GM19043 (cell line): ENCODE measurements at regions not wholly inside any gene's neighbourhood (a gene's known extent, or its start where the extent isn't known, plus 50 kb on each side); places are given as distances from the start of the nearest gene placed in this dataset.

Experiments
- ATAC-seq: cut with Tn5 transposase; IDR thresholded peaks from one replicate; pipeline ENCODE4 v1.9.1; 2021; ENCODE audit warnings: low read depth; ENCODE audit not compliant: unreplicated experiment

DNA sequence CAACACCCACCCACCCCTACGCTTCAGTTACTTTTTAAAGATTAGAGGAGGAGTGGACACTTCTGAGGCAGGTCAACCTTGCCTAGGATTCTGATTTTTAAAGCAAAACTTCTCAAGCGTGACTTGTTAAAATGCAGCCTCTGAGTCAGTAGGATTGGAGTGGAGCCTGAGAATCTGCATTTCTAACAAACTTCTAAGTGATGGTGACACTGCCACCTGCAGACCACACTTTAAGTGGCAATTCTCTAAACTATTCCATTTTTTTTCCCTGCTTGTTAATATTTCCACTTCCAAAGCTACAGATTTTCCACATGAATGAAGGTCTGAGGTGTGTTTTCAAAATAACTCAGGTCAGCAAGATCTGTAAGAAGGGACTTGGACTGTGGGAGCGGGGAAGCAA lies 171.1 kb upstream of the CCDC150 start:
- no peak for ATAC-seq

DNA sequence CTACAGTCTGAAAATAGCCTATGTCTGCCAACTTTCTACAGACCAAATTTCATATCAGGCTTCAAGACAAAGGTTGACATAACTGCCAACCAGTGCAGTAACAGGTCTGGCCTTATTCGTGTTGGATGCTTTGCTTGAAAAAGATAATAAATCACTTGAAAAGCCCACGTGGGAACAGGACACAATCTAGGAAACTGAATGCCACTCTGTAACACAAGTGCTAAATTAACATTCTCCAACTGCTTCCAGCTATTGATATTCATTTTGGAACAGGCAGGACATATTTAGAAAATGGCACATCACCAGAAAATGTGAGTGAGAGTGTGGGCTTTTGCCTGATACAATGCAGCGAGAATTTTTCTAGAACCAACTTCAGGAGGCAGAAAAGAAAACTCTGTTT lies 165.9 kb upstream of the CCDC150 start:
- ATAC-seq = no peak

GRCh38 chr2:196475611-196476010 lies 163.9 kb upstream of the CCDC150 start:
- ATAC-seq = no peak

DNA sequence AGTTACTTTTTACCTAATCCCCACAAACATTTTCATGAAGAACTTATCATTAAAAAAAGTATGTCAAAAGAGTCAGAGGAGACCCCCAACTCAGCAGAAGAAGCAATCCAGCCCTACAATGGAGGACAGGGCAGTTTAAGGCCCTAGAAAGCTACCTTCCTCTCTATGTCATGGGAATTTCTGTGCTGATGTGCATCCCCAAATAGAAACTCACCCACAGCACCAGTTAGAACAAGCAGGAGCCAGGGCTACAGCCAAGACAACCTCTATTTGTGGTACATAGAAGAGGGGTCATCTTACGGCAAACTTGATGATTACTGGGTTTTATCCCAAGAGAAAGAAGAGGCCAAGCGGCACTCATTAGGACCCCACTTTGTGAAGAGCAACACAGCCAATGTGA lies 160.9 kb upstream of the CCDC150 start:
- ATAC-seq = no peak

DNA sequence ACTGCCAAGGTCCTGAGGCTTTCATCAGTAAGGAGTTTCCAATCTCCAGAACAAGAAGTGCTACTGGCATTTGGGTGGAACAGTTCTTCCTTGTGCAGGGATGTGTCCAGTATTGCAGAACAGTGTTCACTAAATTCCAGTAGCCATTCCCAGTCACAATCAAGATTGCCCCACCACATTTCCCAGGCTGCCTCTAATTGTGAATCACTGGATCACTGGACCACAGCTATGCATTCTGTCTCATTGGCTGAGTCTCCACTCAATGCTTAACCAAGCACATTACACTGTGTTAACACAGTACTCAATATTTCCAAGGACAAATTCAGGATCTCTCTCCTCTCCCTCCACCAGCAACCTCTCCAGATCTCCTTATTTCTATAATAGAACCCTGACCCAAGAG lies 160.2 kb upstream of the CCDC150 start:
- ATAC-seq = no peak

DNA sequence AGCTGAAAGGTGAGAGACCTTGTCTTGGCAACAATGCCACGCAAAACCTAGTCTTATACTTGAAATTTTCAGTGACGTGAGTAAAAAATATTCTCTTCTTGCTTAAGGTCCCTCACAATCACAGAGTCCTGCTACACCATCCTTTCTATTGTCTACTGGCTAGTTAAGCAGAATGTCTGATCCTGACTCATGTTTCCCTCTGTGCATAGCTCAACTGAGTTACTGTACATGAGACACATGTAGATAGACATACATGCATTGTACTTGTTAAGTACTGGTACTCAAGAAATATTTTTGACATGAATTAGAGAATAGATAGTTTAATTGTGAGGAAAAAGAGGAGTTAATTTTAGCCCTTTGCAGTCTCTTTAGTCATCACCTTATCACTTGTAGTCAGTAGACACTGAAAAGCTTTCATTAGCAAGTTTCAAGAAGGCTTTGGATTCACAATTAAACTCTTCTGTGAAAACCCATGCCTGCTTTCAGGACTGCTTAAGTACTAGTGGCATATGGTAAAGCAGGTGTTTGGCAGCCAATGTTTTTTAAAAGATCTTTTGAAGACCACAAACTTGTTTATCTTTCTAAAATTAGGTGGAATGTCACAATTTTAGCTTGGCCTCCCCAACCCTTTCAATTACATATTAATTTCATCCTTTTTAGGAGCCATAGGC lies 158.7 kb upstream of the CCDC150 start:
- ATAC-seq = no peak

DNA sequence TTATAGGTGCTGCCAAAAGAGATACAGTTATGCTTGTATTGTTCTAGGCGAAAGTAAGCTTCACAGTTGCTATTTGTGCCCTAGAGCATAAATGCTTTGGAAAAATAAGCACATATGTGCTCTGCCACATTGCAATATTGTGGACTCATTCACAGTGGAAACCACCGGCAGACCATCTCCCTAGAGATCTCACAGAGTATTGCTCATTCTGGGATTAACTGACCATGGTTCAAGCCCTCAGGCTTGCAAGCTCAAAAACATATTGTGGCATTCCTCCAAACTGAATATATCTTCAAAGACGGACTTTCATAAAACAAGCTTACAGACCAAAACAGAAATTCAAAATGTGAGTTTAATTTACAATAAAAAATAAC lies 158.2 kb upstream of the CCDC150 start:
- ATAC-seq = no peak

- no peak for ATAC-seq
These were observed 157.1 kb upstream of the CCDC150 start for GRCh38 chr2:196482119-196483065.

- no peak for ATAC-seq
These were observed 153.4 kb upstream of the CCDC150 start for GRCh38 chr2:196486146-196486545.

GRCh38 chr2:196487417-196487816 lies 152.1 kb upstream of the CCDC150 start:
- ATAC-seq = no peak

DNA sequence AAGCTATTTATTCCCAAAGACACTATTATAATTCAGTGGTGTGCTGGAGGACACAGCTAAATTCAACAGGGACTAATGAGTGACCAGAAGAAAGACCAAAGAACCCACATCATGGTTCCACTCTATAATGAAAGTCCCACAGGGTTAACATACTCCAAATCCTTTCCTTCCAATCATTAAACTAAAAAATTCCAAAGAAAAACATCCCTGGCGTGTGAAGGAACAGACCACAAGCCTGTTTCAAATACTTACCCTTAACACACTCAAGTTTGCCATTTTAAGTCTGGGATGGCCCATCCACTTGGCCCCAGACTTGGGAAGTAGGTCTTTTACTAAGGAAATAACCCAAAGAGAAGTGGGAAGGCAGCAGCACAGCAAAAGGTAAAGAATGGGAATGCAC lies 150.1 kb upstream of the CCDC150 start:
- no peak for ATAC-seq

DNA sequence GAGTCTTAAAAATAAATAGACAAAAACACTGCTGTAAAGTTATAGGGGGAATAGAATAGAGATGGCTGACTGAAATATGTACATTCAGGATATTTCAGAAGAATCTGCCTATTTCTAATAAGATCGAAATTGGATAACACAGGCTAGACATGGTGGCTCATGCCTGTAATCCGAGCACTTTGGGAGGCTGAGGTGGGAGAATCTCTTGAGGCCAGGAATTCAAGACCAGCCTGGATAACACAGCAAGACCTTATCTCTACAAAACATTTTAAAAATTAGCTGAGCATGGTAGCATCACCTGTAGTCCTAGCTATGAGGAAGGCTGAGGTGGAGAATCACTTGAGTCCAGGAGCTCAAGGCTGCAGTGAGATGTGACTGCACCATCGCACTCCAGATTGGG lies 146.6 kb upstream of the CCDC150 start:
- no peak for ATAC-seq

DNA sequence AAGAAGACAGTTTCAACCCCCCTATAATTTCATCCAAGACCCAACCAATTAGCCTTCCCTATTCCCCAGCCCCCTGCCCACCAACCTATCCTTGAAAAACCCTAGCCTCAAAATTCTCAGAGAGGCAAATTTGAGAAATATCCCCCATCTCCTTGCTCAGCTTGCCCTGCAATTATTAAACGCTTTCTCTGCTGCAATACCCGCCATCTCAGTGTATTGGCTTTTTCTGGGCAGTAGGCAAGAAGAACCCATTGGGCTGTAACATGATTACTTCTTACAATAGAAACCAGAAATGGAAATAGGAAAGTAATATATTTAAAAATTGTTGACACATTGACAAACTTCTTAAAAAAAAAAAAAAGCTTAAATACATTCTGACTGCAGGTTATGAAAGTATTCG lies 140.6 kb upstream of the CCDC150 start:
- no peak for ATAC-seq

DNA sequence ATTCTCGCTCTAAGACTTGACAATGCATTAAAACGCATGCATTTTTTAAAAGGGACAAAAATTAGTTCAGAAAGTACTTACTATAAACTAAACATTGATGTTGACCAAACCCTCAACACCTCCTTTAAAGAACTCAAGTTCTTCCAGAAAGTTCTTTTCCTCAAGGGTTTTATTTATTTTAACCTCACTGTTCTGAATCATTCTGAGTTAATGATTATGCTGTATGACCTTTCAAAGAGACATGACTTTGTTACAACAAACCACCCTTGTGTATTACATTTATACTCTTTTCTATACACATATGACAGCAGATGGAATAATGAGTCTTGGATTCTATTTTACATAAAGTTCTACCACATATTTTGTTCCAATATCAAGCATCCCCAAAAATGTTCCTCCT lies 139.8 kb upstream of the CCDC150 start:
- no peak for ATAC-seq

DNA sequence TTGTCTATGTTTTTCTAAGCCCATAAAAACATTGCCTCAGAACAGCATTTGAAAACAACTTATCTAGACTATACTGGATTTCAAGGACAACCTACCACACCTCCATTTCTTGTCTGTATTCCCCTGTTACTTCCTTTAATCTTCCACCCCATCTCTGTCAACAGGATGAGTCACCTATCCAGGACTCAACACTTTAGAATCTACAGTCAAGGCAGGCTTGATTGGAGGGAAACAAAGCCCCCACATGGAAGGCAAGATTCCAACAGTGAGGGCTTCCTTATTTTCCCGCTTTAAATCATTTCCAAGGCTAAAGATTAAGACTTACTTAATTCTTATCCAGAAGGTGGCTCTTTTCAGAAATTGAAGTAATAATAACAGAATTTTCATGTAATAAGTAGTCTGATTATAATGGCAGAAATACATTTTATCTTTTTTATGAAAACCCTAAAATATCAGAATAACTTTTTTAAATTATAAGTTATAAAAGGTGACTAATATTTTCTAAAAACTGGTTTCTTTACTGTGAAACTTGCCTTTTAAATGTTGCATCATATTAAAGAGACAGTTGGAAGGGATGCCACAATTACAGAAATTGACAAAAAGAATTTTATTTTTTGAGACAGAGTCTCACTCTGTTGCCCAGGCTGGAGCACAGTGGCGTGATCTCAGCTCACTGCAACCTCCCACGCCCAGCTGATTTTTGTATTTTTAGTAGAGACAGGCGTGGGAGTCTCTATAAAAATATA lies 138.7 kb upstream of the CCDC150 start:
- no peak for ATAC-seq

GRCh38 chr2:196501836-196502235 lies 137.7 kb upstream of the CCDC150 start:
- no peak for ATAC-seq

GRCh38 chr2:196502386-196502785 lies 137.1 kb upstream of the CCDC150 start:
- no peak for ATAC-seq

DNA sequence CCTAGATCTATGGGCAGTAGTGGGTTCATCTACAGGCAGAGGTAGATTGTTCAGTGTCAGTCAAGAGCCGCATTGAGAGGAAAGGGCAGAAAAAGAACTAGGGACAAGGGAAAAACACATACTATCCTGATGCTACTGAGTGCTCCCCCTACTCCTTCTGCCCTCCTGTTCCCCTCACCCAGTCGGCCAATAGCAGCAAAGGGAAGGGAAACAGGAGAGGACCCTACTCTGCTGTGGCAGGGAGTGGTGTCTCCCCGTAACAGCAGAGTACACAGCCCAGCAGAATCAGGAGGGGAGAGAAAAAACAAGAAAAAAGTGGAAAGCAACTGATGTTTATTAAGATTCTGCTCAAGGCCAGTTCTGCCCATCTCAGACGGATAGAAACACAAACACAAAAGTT lies 136.1 kb upstream of the CCDC150 start:
- no peak for ATAC-seq

DNA sequence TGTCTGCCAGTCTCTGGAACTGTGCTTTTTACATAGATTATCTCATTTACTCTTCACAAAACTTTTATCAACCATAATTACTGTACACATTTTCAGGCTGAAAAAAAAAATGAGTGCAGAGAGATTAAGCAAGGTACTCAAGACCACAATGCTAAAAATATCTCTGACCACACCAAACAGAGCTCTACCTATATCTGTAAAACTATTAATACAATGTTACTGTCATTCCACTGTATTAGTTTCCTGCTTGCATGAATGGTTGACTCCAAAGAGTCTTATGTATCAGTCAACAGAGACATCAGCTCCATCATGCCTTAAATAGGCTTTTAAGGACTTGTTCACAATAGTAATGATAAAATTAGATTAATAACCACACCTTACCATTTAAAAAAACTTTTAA lies 134.7 kb upstream of the CCDC150 start:
- ATAC-seq = no peak

GRCh38 chr2:196510246-196510645 lies 129.3 kb upstream of the CCDC150 start:
- ATAC-seq = no peak
